Activated CD4-positive, alpha-beta T cell treated with anti-CD3 and anti-CD28 coated beads for 4 hours (primary cell): ENCODE measurements at regions not wholly inside any gene's neighbourhood (a gene's known extent, or its start where the extent isn't known, plus 50 kb on each side); places are given as distances from the start of the nearest gene placed in this dataset.
"Not testable (repeated sequence)": the region's sequence is repeated elsewhere in the genome, so short reads cannot be mapped to it uniquely, and the experiment has no call there.

Experiments used
- DNase-seq, 2 donors: peaks; one replicate each; pipeline ENCODE4 v3.0.0-alpha.2; 2020

DNA sequence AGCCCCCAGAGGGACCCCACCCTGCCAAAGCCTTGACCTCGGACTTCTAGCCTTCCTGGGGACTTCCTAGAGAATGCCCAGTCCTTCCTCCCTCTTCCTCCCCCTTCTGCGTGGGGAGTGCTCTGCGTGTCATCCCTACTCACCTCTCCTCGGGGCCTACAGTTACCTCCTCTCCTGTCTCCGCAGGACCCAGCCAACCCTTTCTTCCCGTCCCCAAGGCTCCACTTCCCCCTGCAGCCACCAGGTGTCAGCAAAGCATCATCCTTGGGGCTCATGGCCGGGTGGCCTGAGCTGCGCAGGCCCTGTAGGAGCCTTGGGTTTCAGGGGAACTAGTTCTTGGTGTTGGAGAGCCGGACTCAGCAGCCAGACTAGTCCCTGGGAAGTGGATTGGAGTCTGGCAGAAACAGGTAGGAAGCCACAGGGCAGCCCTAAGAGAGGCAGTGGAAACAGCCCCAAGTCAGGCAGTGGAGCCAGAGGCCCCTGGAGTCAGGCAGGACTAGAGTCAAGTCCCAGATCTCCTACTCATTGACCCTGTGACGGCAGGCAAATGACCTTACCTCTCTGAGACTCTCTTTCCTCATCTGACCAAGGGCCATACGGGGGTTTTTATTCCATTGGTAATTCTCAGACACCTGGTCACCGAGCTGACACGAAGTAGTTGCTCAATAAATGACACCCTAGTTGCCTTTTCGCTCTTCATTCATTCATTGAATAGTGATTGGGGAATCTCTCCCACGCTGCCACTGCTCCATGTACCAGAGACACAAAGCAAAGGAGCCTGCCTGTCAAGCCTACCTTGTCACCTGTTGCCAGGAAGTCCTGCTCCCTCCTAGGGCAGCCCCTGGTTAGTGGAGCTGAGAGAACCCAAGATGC is 101.8 kb upstream of the GRK3 start:
- DNase-seq = peak; percentile 53 to 72

GRCh38 chr22:25463347-25463628 is 101.2 kb upstream of the GRK3 start:
- DNase-seq = not testable (repeated sequence)

DNA sequence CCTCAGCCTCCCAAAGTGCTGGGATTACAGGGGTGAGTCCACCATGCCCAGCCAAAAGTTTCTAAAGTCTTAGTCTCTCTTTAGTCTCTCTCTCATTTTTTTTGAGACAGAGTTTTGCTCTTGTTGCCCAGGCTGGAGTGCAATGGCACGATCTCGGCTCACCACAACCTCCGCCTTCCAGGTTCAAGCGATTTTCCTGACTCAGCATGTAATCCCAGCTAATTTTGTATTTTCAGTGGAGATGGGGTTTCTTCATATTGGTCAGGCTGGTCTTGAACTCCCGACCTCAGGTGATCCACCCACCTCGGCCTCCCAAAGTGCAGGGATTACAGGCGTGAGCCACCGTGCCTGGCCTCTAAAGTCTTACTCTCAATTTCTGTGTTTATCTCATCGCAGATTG is 100.1 kb upstream of the GRK3 start:
- DNase-seq = not testable (repeated sequence)

DNA sequence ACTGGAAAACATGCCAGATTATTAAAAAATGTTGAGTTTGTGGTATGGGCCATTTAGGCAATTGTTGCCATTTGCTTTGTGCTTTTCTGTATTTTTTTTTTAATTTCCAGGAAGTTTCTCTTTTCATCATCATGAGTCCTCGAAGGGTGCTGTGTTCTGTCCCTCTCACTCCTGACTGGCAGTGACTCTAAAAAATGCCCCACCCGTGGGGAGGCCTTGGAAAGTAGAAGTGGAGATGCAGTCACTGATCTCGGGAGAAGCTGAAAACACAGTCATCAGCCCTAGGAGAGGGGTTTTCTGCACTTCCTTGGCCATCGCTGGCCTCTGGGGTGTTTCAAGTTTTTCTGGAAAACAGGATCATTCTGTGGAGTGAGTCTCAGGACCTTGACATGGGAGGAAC is 98.5 kb upstream of the GRK3 start:
- no peak for DNase-seq

GRCh38 chr22:25472382-25472781 is 92.1 kb upstream of the GRK3 start:
- DNase-seq = no peak

DNA sequence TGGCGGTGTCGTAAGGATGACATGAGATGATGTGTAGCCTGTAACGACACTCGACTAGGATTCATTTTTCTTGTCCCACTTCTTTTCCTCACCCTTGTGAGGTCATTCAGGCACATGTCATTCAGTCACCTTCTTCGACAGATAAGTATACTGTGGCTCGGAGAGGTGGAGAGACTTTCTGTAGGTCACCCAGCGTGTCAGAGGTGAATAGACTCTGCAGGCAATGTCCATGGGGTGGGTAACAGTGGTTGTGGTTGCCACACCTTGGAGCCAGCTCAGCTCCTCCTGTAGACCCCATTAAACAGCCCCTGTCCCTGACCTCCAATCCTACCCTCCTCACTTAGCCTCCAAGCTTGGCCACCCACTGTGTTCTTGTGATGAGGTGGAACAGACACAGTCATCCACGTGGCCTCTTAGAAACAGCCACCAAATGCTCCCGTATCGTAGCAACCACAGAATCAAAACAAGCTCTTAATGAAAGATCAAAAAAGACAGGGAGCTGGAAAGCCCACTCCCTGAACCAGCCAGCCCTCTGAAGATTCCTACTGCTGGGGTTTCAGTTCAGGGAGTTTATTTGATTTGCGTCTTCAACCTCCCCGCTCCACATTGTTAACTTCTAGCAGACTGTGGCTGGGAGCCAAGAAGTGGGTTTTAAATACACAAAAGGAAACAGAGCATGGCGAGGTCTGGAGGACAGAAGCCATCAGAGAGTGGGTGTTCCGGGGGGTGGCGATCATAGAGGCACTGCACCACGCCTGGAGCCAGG is 89.0 kb upstream of the GRK3 start:
- DNase-seq = no peak

DNA sequence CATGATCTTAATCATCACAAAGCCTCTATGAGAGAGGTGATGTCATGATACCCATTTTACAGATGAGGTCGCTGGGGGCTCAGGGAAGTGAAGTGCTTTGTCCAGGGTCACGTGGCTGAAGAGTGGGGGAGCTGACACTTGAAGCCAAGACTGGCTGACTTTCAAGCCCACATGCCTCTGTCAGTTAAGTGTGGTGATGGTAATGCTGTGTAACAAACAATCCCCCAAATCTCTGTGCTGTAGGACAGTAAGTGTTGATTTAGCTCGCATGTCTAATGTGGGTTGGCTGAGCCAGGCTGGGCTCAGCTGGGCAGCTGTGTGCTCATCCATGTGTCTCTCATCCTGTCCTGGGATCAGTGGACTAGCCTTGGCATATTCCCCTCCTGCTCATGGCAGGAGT is 87.1 kb upstream of the GRK3 start:
- DNase-seq = no peak

GRCh38 chr22:25478111-25478510 is 86.4 kb upstream of the GRK3 start:
- no peak for DNase-seq

GRCh38 chr22:25478528-25478927 is 85.9 kb upstream of the GRK3 start:
- no peak for DNase-seq

DNA sequence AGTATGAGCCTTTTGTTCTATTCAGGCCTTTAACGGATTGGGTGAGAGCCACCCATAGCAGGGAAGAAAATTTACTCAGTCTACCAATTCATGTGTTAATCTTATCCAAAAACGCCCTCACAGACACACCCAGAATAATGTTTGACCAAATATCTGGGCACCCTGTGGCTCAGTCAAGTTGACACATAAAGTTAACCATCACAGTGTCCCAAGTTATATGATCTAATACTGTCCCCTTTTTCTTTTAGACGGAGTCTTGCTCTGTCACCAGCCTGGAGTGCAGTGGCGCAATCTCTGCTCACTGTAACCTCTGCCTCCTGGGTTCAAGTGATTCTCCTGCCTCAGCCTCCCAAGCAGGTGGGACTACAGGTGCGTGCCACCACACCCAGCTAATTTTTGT is 83.6 kb upstream of the GRK3 start:
- DNase-seq = not testable (repeated sequence)

GRCh38 chr22:25482091-25482760 is 82.2 kb upstream of the GRK3 start:
- no peak for DNase-seq

- DNase-seq = no peak
These were observed 81.4 kb upstream of the GRK3 start for GRCh38 chr22:25482868-25483639.

DNA sequence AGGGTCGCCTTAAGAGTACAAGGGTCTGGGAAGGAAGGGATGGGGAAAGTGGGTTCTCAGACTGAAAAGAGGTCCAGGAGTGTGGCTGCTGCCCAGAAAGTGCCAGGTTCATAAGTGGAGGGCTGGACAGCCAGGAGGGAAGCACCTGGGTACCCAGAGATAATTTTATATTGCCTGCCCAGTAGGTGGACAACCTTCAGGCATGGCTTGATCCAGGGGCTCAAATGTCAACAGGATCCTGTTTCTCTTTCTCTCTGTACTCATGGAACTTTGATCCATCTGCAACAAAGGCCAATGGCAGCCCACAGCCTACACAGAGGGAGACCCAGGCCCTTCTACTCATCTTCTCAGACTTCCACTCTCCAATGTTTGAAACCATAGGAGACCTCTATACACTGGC is 80.5 kb upstream of the GRK3 start:
- DNase-seq = no peak

GRCh38 chr22:25484521-25485315 is 79.8 kb upstream of the GRK3 start:
- no peak for DNase-seq

DNA sequence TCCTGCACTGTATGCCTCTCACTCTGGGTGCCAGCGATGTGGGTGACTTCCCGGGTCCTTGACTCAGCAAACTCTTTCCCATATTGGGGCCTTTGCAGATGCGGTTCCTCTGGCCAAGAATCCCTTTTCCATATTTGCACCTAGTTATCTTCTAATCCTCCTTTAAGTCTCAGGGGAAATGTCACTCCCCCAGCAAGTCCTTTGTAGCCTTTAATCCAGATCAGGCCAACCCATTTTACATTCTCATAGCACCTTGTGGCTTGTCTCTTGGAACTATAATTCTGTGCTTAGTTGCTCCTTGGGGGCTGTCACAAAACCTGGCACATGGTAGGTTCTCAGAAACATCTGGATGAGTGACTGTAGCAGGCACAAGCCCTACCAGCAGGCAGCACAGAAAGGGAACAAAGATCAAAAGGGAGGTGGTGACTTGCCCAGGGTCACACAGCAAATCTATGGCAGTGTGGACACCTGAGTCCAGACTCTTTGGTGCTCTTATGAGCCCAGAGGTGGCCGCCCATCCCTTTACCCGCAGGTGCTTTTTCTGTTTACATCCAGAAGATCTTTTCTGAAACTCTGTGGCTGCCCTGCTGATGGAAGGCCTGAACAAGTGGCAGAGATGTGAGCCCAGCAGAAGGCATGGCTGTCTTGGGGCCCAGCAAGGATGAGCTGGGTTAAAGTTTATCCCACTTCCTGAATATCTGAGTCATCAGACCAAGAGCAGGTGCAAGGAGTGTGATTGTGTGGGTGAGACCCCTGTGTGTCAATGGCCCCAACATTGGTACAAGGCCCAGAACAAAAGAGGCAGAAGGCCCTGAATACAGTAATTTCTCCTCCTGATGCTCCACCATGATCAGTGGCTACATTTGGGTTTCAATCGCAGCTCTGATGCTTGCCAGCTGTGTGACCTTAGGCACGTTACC is 78.6 kb upstream of the GRK3 start:
- DNase-seq = no peak

DNA sequence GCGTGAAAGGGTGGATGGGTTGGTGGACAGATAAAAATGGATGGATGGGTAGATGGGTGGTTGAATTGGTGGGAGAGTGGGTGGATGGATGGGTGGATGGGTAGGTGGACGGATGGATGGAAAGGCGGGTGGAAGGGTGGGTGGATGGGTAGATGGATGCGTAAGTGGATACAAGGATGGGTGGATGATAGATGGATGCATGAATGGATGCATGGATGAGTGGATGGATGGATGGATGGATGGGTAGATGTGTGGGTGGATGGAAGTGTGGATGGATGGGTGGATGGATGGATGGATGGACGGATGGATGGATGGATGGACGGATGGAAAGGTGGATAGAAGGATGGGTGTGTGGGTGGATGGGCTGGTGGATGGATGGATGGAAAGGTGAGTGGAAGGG is 77.0 kb upstream of the GRK3 start:
- DNase-seq = no peak

GRCh38 chr22:25488244-25489020 is 76.0 kb upstream of the GRK3 start:
- peak; percentile 12 to 23 for DNase-seq

DNA sequence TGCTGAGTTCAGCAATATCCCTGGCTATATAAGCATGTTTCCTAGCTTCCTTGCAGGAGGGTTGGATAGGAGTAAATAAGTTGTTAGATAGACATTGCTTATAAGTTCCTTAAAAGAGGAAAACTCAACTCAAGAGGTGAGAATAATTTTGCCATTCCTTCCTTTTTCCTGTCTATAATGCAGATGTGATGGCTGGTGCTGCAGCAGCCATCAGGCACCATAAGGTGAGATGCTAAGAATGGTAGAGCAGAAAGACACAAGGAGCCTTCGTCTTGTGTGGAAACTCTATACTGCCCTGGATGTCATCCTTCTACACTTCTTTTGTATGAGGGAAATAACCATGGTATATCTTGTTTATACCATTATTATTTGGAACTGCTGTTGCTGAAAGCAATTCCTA is 74.5 kb upstream of the GRK3 start:
- DNase-seq = no peak

GRCh38 chr22:25490896-25491295 is 73.6 kb upstream of the GRK3 start:
- DNase-seq = no peak

GRCh38 chr22:25492162-25492561 is 72.3 kb upstream of the GRK3 start:
- DNase-seq = no peak
